ENCODE measurements at regions not wholly inside any gene's neighbourhood (a gene's known extent, or its start where the extent isn't known, plus 50 kb on each side); places are given as distances from the start of the nearest gene placed in this dataset.

DNA sequence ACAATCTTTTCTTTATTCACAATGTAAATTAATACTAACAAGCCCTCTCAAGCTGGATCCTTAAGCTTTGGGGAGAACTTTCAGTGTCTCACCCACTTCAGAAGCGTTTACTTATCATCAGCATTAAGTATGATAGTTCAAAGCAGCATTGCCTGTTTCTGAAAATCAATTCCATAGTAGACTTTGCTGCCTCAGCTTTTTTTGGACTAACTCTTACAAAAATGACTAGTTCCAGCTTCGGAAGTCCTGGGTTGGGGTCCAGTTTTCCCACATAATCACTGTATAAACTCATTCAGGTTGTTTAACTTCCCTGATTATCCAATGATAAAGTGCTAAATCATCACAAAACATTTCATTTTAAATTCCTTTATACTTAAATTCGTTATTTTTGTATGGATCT is 114.4 kb downstream of the NR2F2 start:
- ChIA-PET POLR2A (no interaction called here), CTCF (no interaction called here)
- no peak for TF ChIP-seq HDGF (IDR thresholded peaks at IDR 0.05; ENCODE audit: borderline replicate concordance)
- no peak for TF ChIP-seq NFRKB (IDR thresholded peaks at IDR 0.05)
- TF ChIP-seq FOXK2 (IDR thresholded peaks at IDR 0.05), result no peak
- TF ChIP-seq TARDBP (IDR thresholded peaks at IDR 0.05), result no peak
- TF ChIP-seq L3MBTL2 (conservative IDR thresholded peaks at IDR 0.05), result no peak
- no peak for TF ChIP-seq FOXA1 (IDR thresholded peaks at IDR 0.05)
- TF ChIP-seq, protein P1, sequence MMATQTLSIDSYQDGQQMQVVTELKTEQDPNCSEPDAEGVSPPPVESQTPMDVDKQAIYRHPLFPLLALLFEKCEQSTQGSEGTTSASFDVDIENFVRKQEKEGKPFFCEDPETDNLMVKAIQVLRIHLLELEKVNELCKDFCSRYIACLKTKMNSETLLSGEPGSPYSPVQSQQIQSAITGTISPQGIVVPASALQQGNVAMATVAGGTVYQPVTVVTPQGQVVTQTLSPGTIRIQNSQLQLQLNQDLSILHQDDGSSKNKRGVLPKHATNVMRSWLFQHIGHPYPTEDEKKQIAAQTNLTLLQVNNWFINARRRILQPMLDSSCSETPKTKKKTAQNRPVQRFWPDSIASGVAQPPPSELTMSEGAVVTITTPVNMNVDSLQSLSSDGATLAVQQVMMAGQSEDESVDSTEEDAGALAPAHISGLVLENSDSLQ (IDR thresholded peaks at IDR 0.05), result no peak
- no peak for TF ChIP-seq ELF4 (IDR thresholded peaks at IDR 0.05)
- no peak for DNase-seq (ENCODE audit: extremely low spot score)

DNA sequence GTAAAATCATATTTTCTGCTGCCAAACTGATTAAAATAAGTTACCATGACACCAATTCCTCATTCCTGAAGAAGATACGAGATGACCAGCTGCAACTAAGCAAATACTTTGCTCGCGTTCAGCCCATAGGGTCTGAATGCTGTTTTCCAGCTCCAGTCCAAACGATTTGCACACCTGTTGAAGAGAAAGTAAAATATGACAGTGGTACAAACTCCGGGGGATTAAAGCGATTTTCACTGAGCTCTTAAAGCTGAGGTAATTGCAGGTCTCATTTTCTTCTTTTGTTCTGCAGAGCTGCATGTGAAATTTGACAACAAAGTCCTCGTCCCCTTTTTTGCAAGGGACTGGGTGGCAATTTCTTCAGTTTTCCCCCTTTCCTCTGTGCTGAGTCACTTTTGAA is 118.4 kb downstream of the NR2F2 start:
- DNase-seq (ENCODE audit: extremely low spot score), result no peak

DNA sequence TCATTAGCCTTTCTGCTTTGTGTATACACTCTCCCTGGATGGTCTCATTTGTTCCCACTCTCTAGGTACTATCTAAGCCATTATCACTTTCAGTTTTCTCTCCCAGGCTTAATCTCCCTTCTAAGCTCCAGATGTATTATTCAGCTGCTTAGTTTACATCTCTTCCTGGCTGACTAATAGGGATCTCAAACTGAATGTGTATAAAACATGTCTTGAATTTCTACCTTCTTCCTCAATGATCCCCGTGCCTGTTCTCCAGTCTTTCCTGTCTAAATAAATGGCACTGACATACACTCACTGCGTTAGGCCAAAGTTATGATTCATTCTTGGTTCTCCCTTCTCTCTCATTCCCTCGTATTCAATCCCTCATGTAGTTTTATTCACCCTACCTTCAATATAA is 127.3 kb downstream of the NR2F2 start:
- ChIA-PET CTCF (interaction anchor here (0.8 kb wide), 1 partner anchor 30 kb away, joined by 3 read pairs; no protein-coding TSS in a partner anchor), POLR2A (no interaction called here)
- TF ChIP-seq ELF4 (IDR thresholded peaks at IDR 0.05) (no peak), CTBP1 (IDR thresholded peaks at IDR 0.05; ENCODE audit: borderline replicate concordance) (no peak), FOXA1 (IDR thresholded peaks at IDR 0.05) (no peak), NFRKB (IDR thresholded peaks at IDR 0.05) (no peak), LEF1 (IDR thresholded peaks at IDR 0.05; ENCODE audit: borderline replicate concordance) (no peak), TARDBP (IDR thresholded peaks at IDR 0.05) (no peak), SP1 (IDR thresholded peaks at IDR 0.05) (no peak), SUZ12 (IDR thresholded peaks at IDR 0.05) (no peak), ZNF384 (IDR thresholded peaks at IDR 0.05) (no peak), FOXK2 (IDR thresholded peaks at IDR 0.05) (no peak), L3MBTL2 (conservative IDR thresholded peaks at IDR 0.05) (no peak), BHLHE40 (IDR thresholded peaks at IDR 0.05; ENCODE audit: borderline replicate concordance) (no peak)
- TF ChIP-seq, protein P1 (IDR thresholded peaks at IDR 0.05), result no peak
- no peak for DNase-seq (ENCODE audit: extremely low spot score)

More for the DNA sequence above, 118.4 kb downstream of the NR2F2 start:
- TF ChIP-seq LEF1 (IDR thresholded peaks at IDR 0.05; ENCODE audit: borderline replicate concordance), result no peak
- no peak for TF ChIP-seq NFRKB (IDR thresholded peaks at IDR 0.05)
- TF ChIP-seq L3MBTL2 (conservative IDR thresholded peaks at IDR 0.05), result no peak
- no peak for TF ChIP-seq CTBP1 (IDR thresholded peaks at IDR 0.05; ENCODE audit: borderline replicate concordance)
- TF ChIP-seq ZNF384 (IDR thresholded peaks at IDR 0.05), result no peak
- TF ChIP-seq SUZ12 (IDR thresholded peaks at IDR 0.05), result no peak
- CTCF ChIA-PET, result no interaction called here
- POLR2A ChIA-PET, result no interaction called here

DNA sequence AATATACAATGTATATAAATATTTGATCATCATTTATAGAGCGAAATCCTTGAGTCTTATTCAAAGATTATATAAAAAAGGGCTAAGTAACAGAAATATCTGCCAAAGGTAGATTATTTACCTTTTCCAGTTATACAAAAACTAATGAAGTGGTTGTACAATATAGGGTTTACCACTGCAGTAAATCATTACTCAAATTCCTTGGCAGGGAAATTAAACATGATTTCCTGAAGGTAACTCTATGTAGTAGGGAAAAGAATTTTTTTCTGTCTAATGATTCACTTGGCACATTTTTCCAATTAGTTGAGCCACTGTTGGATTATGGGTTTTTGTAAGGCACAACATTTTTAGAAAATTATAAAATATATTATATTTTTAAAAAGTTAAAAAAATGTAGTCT is 129.6 kb downstream of the NR2F2 start:
- POLR2A ChIA-PET, result no interaction called here
- DNase-seq (ENCODE audit: extremely low spot score), result no peak
- CTCF ChIA-PET, result no interaction called here
- TF ChIP-seq CTBP1 (IDR thresholded peaks at IDR 0.05; ENCODE audit: borderline replicate concordance) (no peak), TARDBP (IDR thresholded peaks at IDR 0.05) (no peak), HDGF (IDR thresholded peaks at IDR 0.05; ENCODE audit: borderline replicate concordance) (no peak), ARNT (IDR thresholded peaks at IDR 0.05) (no peak), SUZ12 (IDR thresholded peaks at IDR 0.05) (no peak), ELF4 (IDR thresholded peaks at IDR 0.05) (no peak), BHLHE40 (IDR thresholded peaks at IDR 0.05; ENCODE audit: borderline replicate concordance) (no peak), FOXM1 (IDR thresholded peaks at IDR 0.05; ENCODE audit: borderline replicate concordance) (no peak), LEF1 (IDR thresholded peaks at IDR 0.05; ENCODE audit: borderline replicate concordance) (no peak), ZNF384 (IDR thresholded peaks at IDR 0.05) (no peak), FOXK2 (IDR thresholded peaks at IDR 0.05) (no peak), L3MBTL2 (conservative IDR thresholded peaks at IDR 0.05) (no peak), NFRKB (IDR thresholded peaks at IDR 0.05) (no peak), FOXA1 (IDR thresholded peaks at IDR 0.05) (no peak)
- TF ChIP-seq, protein P1 (IDR thresholded peaks at IDR 0.05), result no peak

DNA sequence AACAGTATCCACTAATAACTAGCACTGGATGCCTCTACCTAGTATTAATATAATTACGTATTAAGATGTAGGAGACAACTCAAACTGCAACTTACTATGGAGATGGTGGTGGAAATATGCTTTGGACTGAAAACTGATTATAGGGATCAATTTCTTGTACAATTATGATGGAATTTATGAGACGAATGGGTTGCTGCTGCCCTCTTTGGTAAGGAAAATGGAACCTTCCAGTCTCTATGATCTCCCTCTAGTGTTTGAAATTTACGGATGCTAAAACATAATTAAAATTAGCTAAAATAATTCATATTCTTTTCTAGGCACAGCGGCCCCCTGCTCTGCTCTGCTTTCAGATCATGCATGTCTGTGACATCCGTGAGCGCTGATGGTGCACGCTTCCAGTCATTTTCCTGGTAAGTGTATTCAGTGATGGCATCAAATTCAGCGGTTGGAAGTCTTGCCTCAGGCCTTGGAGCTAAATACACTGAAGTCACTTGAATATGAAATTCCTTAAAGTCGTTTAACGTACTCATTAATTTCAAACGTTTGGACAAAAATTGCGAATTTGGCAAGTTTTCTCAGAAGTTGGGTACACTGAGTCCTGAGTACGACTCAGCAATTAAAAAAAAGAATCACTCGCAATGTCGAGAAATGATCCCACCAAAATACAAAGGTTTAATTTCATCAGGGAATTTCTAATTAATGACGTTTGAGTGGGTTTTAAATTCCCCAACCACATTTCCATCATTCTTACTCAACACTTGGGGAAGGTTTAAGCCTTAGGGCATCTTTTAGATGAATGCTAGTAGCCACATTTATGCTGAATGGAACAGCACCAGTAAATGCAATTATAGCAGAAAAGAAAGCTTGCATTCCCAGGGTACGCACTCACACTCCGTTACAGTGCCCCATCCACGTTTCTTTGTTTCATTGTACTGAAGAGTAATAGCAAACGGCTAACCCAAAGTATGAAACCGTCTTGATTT is 132.6 kb downstream of the NR2F2 start:
- ChIA-PET POLR2A (no interaction called here), CTCF (no interaction called here)
- no peak for DNase-seq (ENCODE audit: extremely low spot score)
- TF ChIP-seq HDGF (IDR thresholded peaks at IDR 0.05; ENCODE audit: borderline replicate concordance) (no peak), FOXA1 (IDR thresholded peaks at IDR 0.05) (no peak), TARDBP (IDR thresholded peaks at IDR 0.05) (no peak), SP1 (IDR thresholded peaks at IDR 0.05) (no peak)

DNA sequence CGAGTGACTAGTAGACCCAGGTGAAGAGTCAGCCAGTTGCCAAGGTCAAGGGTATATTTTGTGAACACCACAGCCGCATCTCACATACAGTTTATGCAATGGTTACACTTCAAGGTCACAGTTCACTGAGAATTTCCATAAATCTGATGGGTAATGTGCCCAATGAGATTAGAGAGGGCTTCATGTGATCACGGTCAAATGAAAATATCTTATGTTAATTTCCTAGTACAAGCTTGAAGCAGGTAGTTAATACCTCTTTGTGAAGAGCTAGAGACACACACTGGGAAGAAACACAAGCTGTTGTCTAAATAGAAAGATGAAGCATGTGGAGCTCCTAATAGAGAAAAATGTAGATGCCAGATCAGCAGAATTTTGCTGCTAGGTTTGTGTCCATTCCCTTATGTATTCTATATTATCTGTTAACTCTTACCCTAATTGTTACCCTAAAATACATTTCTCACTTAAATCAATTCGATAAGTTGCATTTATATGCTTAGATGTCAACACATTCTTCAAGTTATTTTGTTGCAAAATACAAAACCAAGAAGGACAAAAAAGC is 136.0 kb downstream of the NR2F2 start:
- DNase-seq (ENCODE audit: extremely low spot score), result no peak
- ChIA-PET CTCF (no interaction called here), POLR2A (no interaction called here)
- TF ChIP-seq ARNT (IDR thresholded peaks at IDR 0.05), result no peak
- TF ChIP-seq CTBP1 (IDR thresholded peaks at IDR 0.05; ENCODE audit: borderline replicate concordance), result no peak
- TF ChIP-seq, protein P1 (IDR thresholded peaks at IDR 0.05), result no peak
- no peak for TF ChIP-seq FOXM1 (IDR thresholded peaks at IDR 0.05; ENCODE audit: borderline replicate concordance)
- TF ChIP-seq L3MBTL2 (conservative IDR thresholded peaks at IDR 0.05), result no peak
- no peak for TF ChIP-seq SUZ12 (IDR thresholded peaks at IDR 0.05)

All from HEK293T (cell line).